Neural cell (in vitro differentiated cells): ENCODE measurements at regions not wholly inside any gene's neighbourhood (a gene's known extent, or its start where the extent isn't known, plus 50 kb on each side); places are given as distances from the start of the nearest gene placed in this dataset.

Experiments used
- H2AFZ ChIP-seq: fragments of 200-600, 300-800 bp; sonication (generic), shearing (Covaris generic); 2 replicates; pipeline ENCODE4 v1.6.0; 2014; ENCODE audit warnings: low read depth, mild to moderate bottlenecking, antibody characterized with exemption, low read length, moderate library complexity
- H3F3A ChIP-seq: fragments of 200-600 bp; shearing (Covaris generic); 2 replicates; pipeline ENCODE4 v1.6.1; 2016; ENCODE audit warnings: mild to moderate bottlenecking, moderate library complexity, mixed read lengths, antibody characterized with exemption, low read length; ENCODE audit not compliant: insufficient read depth, poor library complexity, severe bottlenecking
- H3K27ac ChIP-seq: fragments of 200-600, 300-800 bp; sonication (generic), shearing (Covaris generic); 2 replicates; pipeline ENCODE4 v1.5.1; 2014; ENCODE audit warnings: mild to moderate bottlenecking, low read length, moderate library complexity
- H3K27me3 ChIP-seq: fragments of 300-800, 200-600 bp; sonication (generic), shearing (Covaris generic); 2 replicates; pipeline ENCODE4 v1.6.0; 2014; ENCODE audit warnings: mild to moderate bottlenecking, low read depth, low read length, moderate library complexity; ENCODE audit not compliant: insufficient read depth
- H3K36me3 ChIP-seq: fragments of 300-800, 200-600 bp; sonication (generic), shearing (Covaris generic); 2 replicates; pipeline ENCODE4 v1.5.1; 2014; ENCODE audit warnings: mild to moderate bottlenecking, antibody characterized with exemption, low read length, moderate library complexity; ENCODE audit not compliant: insufficient read depth
- H3K4me2 ChIP-seq: fragments of 300-800, 200-600 bp; sonication (generic), shearing (Covaris generic); 2 replicates; pipeline ENCODE4 v1.6.0; 2014; ENCODE audit warnings: mild to moderate bottlenecking, low read length
- H3K4me3 ChIP-seq: fragments of 300-800, 200-600 bp; sonication (generic), shearing (Covaris generic); 2 replicates; pipeline ENCODE4 v1.5.1; 2014; ENCODE audit warnings: mild to moderate bottlenecking, low read length, moderate library complexity
- H3K79me2 ChIP-seq: fragments of 200-600 bp; shearing (Covaris generic); replicated peaks from 2 replicates; pipeline ENCODE4 v1.6.0; 2014; ENCODE audit warnings: mild to moderate bottlenecking, low read length, moderate library complexity; ENCODE audit not compliant: insufficient read depth
- H3K9ac ChIP-seq: fragments of 300-800, 200-600 bp; sonication (generic), shearing (Covaris generic); 2 replicates; pipeline ENCODE4 v1.6.1; 2016; ENCODE audit warnings: mild to moderate bottlenecking, low read length, mixed read lengths
- H3K9me2 ChIP-seq: fragments of 200-600 bp; shearing (Covaris generic); 2 replicates; pipeline ENCODE4 v1.6.1; 2016; ENCODE audit warnings: mild to moderate bottlenecking, low read length, mixed read lengths; ENCODE audit not compliant: insufficient read depth
- H3K9me3 ChIP-seq: fragments of 200-600, 300-800 bp; sonication (generic), shearing (Covaris generic); 2 replicates; pipeline ENCODE4 v1.6.1; 2016; ENCODE audit warnings: mild to moderate bottlenecking, mixed run types, low read length, moderate library complexity, mixed read lengths
- H4K20me1 ChIP-seq: fragments of 200-600 bp; shearing (Covaris generic); 2 replicates; pipeline ENCODE4 v1.6.1; 2016; ENCODE audit warnings: mild to moderate bottlenecking, mixed run types; ENCODE audit not compliant: insufficient read depth
- CTCF ChIP-seq: fragments of 450-650 bp; IDR thresholded peaks from 2 replicates; pipeline ENCODE4 v1.5.1; 2014; ENCODE audit warnings: antibody characterized with exemption, mild to moderate bottlenecking, moderate library complexity; ENCODE audit not compliant: poor library complexity, severe bottlenecking
- EP300 ChIP-seq: fragments of 450-650 bp; conservative IDR thresholded peaks from 2 replicates; pipeline ENCODE4 v1.6.1; 2014; ENCODE audit warnings: antibody characterized with exemption, mild to moderate bottlenecking, moderate library complexity; ENCODE audit not compliant: poor library complexity, severe bottlenecking
- EZH2 ChIP-seq: fragments of 200-600, 300-800 bp; shearing (Covaris generic), sonication (generic); IDR thresholded peaks from 2 replicates; pipeline ENCODE4 v1.6.1; 2014; ENCODE audit warnings: antibody characterized with exemption, low read length, borderline replicate concordance, mild to moderate bottlenecking; ENCODE audit not compliant: insufficient read depth, poor library complexity, severe bottlenecking
- MXI1 ChIP-seq: fragments of 450-650 bp; conservative IDR thresholded peaks from 2 replicates; pipeline ENCODE4 v1.6.1; 2014; ENCODE audit warnings: antibody characterized with exemption, mild to moderate bottlenecking; ENCODE audit not compliant: poor library complexity, severe bottlenecking
- POLR2AphosphoS5 ChIP-seq: IDR thresholded peaks from 2 replicates; pipeline ENCODE4 v1.6.1; 2012
- RAD21 ChIP-seq: fragments of 450-650 bp; conservative IDR thresholded peaks from 2 replicates; pipeline ENCODE4 v1.6.1; 2014; ENCODE audit warnings: antibody characterized with exemption, mild to moderate bottlenecking, moderate library complexity
- SMC3 ChIP-seq: fragments of 450-650 bp; conservative IDR thresholded peaks from 2 replicates; pipeline ENCODE4 v1.6.1; 2014; ENCODE audit warnings: antibody characterized with exemption, mild to moderate bottlenecking, moderate library complexity; ENCODE audit not compliant: poor library complexity
- TAF1 ChIP-seq: IDR thresholded peaks from 2 replicates; pipeline ENCODE4 v1.6.1; 2012; ENCODE audit warnings: low read depth
- TF ChIP-seq, protein P1 (sequence below): IDR thresholded peaks from 2 replicates; pipeline ENCODE4 v1.6.1; 2012; ENCODE audit warnings: borderline replicate concordance

GRCh38 chr2:185665251-185665814 is 73.3 kb upstream of the FSIP2 start:
- H3K4me3 ChIP-seq: no peak overlapping the region
- no peaks in the 10 kb centered on the region for H3K36me3 ChIP-seq
- no peaks in the 10 kb centered on the region for H3K9me3 ChIP-seq
- no peaks in the 10 kb centered on the region for H3K9me2 ChIP-seq
- no peak overlapping the region for H3K4me2 ChIP-seq
- no peak overlapping the region for H3K27ac ChIP-seq
- TF ChIP-seq RAD21: no peak
- no peak overlapping the region for H3K9ac ChIP-seq
- no peak overlapping the region for H2AFZ ChIP-seq
- no peaks in the 10 kb centered on the region for H3K27me3 ChIP-seq
- no peaks in the 10 kb centered on the region for H4K20me1 ChIP-seq
- H3F3A ChIP-seq: no peaks in the 10 kb centered on the region
- no peaks in the 10 kb centered on the region for H3K79me2 ChIP-seq

GRCh38 chr2:185667452-185667851 is 71.2 kb upstream of the FSIP2 start:
- Histone ChIP-seq H3K9ac (no peak overlapping the region), H3K9me3 (no peaks in the 10 kb centered on the region)
- TF ChIP-seq CTCF (no peak), RAD21 (no peak), SMC3 (no peak), EZH2 (no peak)

GRCh38 chr2:185668710-185669109 is 69.9 kb upstream of the FSIP2 start:
- Histone ChIP-seq H3K27me3 (no peaks in the 10 kb centered on the region), H3K27ac (no peak overlapping the region), H3K4me2 (no peak overlapping the region), H3F3A (no peaks in the 10 kb centered on the region), H2AFZ (no peak overlapping the region), H3K9me3 (no peaks in the 10 kb centered on the region), H3K79me2 (no peaks in the 10 kb centered on the region), H3K9me2 (no peaks in the 10 kb centered on the region), H3K4me3 (no peak overlapping the region), H3K9ac (no peak overlapping the region), H4K20me1 (no peaks in the 10 kb centered on the region), H3K36me3 (no peaks in the 10 kb centered on the region)
- TF ChIP-seq EP300: no peak
- TF ChIP-seq MXI1: no peak
- TF ChIP-seq, protein P1, sequence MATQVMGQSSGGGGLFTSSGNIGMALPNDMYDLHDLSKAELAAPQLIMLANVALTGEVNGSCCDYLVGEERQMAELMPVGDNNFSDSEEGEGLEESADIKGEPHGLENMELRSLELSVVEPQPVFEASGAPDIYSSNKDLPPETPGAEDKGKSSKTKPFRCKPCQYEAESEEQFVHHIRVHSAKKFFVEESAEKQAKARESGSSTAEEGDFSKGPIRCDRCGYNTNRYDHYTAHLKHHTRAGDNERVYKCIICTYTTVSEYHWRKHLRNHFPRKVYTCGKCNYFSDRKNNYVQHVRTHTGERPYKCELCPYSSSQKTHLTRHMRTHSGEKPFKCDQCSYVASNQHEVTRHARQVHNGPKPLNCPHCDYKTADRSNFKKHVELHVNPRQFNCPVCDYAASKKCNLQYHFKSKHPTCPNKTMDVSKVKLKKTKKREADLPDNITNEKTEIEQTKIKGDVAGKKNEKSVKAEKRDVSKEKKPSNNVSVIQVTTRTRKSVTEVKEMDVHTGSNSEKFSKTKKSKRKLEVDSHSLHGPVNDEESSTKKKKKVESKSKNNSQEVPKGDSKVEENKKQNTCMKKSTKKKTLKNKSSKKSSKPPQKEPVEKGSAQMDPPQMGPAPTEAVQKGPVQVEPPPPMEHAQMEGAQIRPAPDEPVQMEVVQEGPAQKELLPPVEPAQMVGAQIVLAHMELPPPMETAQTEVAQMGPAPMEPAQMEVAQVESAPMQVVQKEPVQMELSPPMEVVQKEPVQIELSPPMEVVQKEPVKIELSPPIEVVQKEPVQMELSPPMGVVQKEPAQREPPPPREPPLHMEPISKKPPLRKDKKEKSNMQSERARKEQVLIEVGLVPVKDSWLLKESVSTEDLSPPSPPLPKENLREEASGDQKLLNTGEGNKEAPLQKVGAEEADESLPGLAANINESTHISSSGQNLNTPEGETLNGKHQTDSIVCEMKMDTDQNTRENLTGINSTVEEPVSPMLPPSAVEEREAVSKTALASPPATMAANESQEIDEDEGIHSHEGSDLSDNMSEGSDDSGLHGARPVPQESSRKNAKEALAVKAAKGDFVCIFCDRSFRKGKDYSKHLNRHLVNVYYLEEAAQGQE: no peak
- no peak for TF ChIP-seq POLR2AphosphoS5
- TF ChIP-seq TAF1: no peak
- no peak for TF ChIP-seq RAD21
- TF ChIP-seq EZH2: no peak
- no peak for TF ChIP-seq SMC3
- TF ChIP-seq CTCF: no peak

More at GRCh38 chr2:185667452-185667851, 71.2 kb upstream of the FSIP2 start:
- no peak overlapping the region for H3K27ac ChIP-seq
- H3F3A ChIP-seq: no peaks in the 10 kb centered on the region
- H3K4me3 ChIP-seq: no peak overlapping the region
- H2AFZ ChIP-seq: no peak overlapping the region
- no peaks in the 10 kb centered on the region for H3K9me2 ChIP-seq
- H3K27me3 ChIP-seq: no peaks in the 10 kb centered on the region
- H3K4me2 ChIP-seq: no peak overlapping the region
- H3K79me2 ChIP-seq: no peaks in the 10 kb centered on the region
- H4K20me1 ChIP-seq: no peaks in the 10 kb centered on the region
- H3K36me3 ChIP-seq: no peaks in the 10 kb centered on the region
